Sigmoid colon (tissue), 4 donors: ENCODE measurements at regions not wholly inside any gene's neighbourhood (a gene's known extent, or its start where the extent isn't known, plus 50 kb on each side); places are given as distances from the start of the nearest gene placed in this dataset.

Source experiments
- CTCF ChIP-seq, 4 experiments: fragments of 450-650 bp in 3 of 4; fragments of 200-600 bp in 1 of 4; IDR thresholded peaks; one replicate each; pipeline ENCODE4 v1.5.1; 2016 to 2019; ENCODE audit warnings: antibody characterized with exemption in 4 of 4, mild to moderate bottlenecking in 3 of 4, moderate library complexity in 2 of 4
- EP300 ChIP-seq, 4 donors: sonication (generic); formaldehyde crosslinking; IDR thresholded peaks; one replicate each; pipeline ENCODE4 v1.6.1; 2017; ENCODE audit warnings: antibody characterized with exemption in 4 of 4
- POLR2AphosphoS5 ChIP-seq, 4 donors: sonication (generic); formaldehyde crosslinking; IDR thresholded peaks; one replicate each; pipeline ENCODE4 v1.6.1; 2017; ENCODE audit warnings: antibody characterized with exemption in 4 of 4

- TF ChIP-seq CTCF (IDR thresholded peaks at IDR 0.05) = no peak
- TF ChIP-seq EP300 (IDR thresholded peaks at IDR 0.05) = no peak
- TF ChIP-seq POLR2AphosphoS5 (IDR thresholded peaks at IDR 0.05) = no peak
These were observed 92.7 kb upstream of the ATP1B1 start for GRCh38 chr1:169013821-169014220.
